HG03097 (cell line): ENCODE measurements at regions not wholly inside any gene's neighbourhood (a gene's known extent, or its start where the extent isn't known, plus 50 kb on each side); places are given as distances from the start of the nearest gene placed in this dataset.

ENCODE experiments used
- ATAC-seq: cut with Tn5 transposase; IDR thresholded peaks from one replicate; pipeline ENCODE4 v1.9.1; 2021; ENCODE audit not compliant: unreplicated experiment, low FRiP score

GRCh38 chr12:42823679-42824078 is 234.1 kb upstream of the PRICKLE1 start:
- ATAC-seq, result no peak

- no peak for ATAC-seq
These were observed 230.3 kb upstream of the PRICKLE1 start for GRCh38 chr12:42819846-42820245.

GRCh38 chr12:42815068-42815467 is 225.5 kb upstream of the PRICKLE1 start:
- no peak for ATAC-seq

GRCh38 chr12:42812871-42813270 is 223.3 kb upstream of the PRICKLE1 start:
- no peak for ATAC-seq

- no peak for ATAC-seq
These were observed 222.5 kb upstream of the PRICKLE1 start for GRCh38 chr12:42812086-42812485.

GRCh38 chr12:42810006-42810405 is 220.5 kb upstream of the PRICKLE1 start:
- no peak for ATAC-seq

- ATAC-seq, result no peak
These were observed 219.7 kb upstream of the PRICKLE1 start for GRCh38 chr12:42809226-42809625.

- ATAC-seq, result no peak
These were observed 218.2 kb upstream of the PRICKLE1 start for GRCh38 chr12:42807766-42808165.

GRCh38 chr12:42807251-42807650 is 217.7 kb upstream of the PRICKLE1 start:
- no peak for ATAC-seq

GRCh38 chr12:42804928-42805327 is 215.4 kb upstream of the PRICKLE1 start:
- no peak for ATAC-seq

GRCh38 chr12:42802785-42803189 is 213.2 kb upstream of the PRICKLE1 start:
- no peak for ATAC-seq

- no peak for ATAC-seq
These were observed 211.7 kb upstream of the PRICKLE1 start for GRCh38 chr12:42801271-42801670.

GRCh38 chr12:42799966-42800365 is 210.4 kb upstream of the PRICKLE1 start:
- ATAC-seq, result no peak

GRCh38 chr12:42798811-42799438 is 209.4 kb upstream of the PRICKLE1 start:
- no peak for ATAC-seq

GRCh38 chr12:42794806-42795205 is 205.3 kb upstream of the PRICKLE1 start:
- no peak for ATAC-seq

GRCh38 chr12:42793166-42793565 is 203.6 kb upstream of the PRICKLE1 start:
- no peak for ATAC-seq

GRCh38 chr12:42792265-42792664 is 202.7 kb upstream of the PRICKLE1 start:
- ATAC-seq, result no peak

GRCh38 chr12:42791399-42791798 is 201.9 kb upstream of the PRICKLE1 start:
- no peak for ATAC-seq

- no peak for ATAC-seq
These were observed 201.2 kb upstream of the PRICKLE1 start for GRCh38 chr12:42790761-42791151.

GRCh38 chr12:42789808-42790760 is 200.5 kb upstream of the PRICKLE1 start:
- no peak for ATAC-seq

- ATAC-seq, result no peak
These were observed 197.0 kb upstream of the PRICKLE1 start for GRCh38 chr12:42786400-42787148.
